Progenitor cell of endocrine pancreas (in vitro differentiated cells): ENCODE measurements at regions not wholly inside any gene's neighbourhood (a gene's known extent, or its start where the extent isn't known, plus 50 kb on each side); places are given as distances from the start of the nearest gene placed in this dataset.

Experiments used
- DNase-seq: peaks from one replicate; pipeline ENCODE4 v3.0.0; 2021; ENCODE audit warnings: low spot score; ENCODE audit not compliant: unreplicated experiment
- H3K27ac Mint-ChIP-seq: 2 replicates; pipeline ENCODE4 v1.8.0; 2021; ENCODE audit warnings: mild to moderate bottlenecking, moderate library complexity, mixed read lengths
- H3K27me3 Mint-ChIP-seq: 2 replicates; pipeline ENCODE4 v1.8.0; 2021; ENCODE audit warnings: mixed read lengths
- H3K36me3 Mint-ChIP-seq: 2 replicates; pipeline ENCODE4 v1.8.0; 2022; ENCODE audit warnings: mixed read lengths; ENCODE audit not compliant: insufficient read depth
- H3K4me1 Mint-ChIP-seq: 2 replicates; pipeline ENCODE4 v1.8.0; 2021; ENCODE audit warnings: low read depth, mixed read lengths
- H3K4me3 Mint-ChIP-seq: 2 replicates; pipeline ENCODE4 v1.8.0; 2021; ENCODE audit warnings: low read depth, mild to moderate bottlenecking, moderate library complexity, mixed read lengths
- H3K9me3 Mint-ChIP-seq: 2 replicates; pipeline ENCODE4 v1.8.0; 2021; ENCODE audit warnings: low read depth, mixed read lengths
- TF ChIP-seq, protein P1 (sequence below): fragments of 200-600 bp; sonication (generic); IDR thresholded peaks from one replicate; pipeline ENCODE4 v1.5.0; 2021; ENCODE audit warnings: antibody characterized with exemption, mild to moderate bottlenecking; ENCODE audit not compliant: unreplicated experiment

GRCh38 chr19:31099515-31100205 lies 249.6 kb downstream of the TSHZ3 start:
- TF ChIP-seq, protein P1, sequence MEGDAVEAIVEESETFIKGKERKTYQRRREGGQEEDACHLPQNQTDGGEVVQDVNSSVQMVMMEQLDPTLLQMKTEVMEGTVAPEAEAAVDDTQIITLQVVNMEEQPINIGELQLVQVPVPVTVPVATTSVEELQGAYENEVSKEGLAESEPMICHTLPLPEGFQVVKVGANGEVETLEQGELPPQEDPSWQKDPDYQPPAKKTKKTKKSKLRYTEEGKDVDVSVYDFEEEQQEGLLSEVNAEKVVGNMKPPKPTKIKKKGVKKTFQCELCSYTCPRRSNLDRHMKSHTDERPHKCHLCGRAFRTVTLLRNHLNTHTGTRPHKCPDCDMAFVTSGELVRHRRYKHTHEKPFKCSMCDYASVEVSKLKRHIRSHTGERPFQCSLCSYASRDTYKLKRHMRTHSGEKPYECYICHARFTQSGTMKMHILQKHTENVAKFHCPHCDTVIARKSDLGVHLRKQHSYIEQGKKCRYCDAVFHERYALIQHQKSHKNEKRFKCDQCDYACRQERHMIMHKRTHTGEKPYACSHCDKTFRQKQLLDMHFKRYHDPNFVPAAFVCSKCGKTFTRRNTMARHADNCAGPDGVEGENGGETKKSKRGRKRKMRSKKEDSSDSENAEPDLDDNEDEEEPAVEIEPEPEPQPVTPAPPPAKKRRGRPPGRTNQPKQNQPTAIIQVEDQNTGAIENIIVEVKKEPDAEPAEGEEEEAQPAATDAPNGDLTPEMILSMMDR: no peak
- Mint-ChIP-seq H3K4me1 (peaks cover 12% of the 10 kb centered on the region), H3K27me3 (peaks cover 5% of the 10 kb centered on the region), H3K27ac (no peak overlapping the region), H3K4me3 (no peak overlapping the region), H3K36me3 (no peaks in the 10 kb centered on the region), H3K9me3 (no peaks in the 10 kb centered on the region)
- no peak for DNase-seq

DNA sequence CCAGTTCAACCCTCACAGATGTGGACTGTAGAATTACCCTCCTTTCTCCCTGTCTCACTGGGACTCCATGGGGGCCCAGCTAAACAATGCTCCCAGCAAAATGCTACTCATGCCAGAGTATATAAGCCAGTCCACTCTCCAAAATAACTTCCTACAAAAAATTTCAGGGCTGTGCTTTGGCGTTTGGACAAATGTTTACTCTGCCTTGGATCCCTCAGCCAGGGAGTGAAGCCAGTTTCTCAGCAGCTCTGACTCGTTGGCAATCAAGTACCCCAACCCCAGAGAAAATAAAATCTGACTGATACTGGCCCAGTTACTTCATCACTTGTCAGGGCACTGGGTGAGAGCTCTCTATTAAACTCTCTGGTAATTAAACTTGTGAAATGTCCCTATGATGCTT lies 250.4 kb downstream of the TSHZ3 start:
- H3K36me3 Mint-ChIP-seq: no peaks in the 10 kb centered on the region
- H3K9me3 Mint-ChIP-seq: no peaks in the 10 kb centered on the region
- no peak overlapping the region for H3K27ac Mint-ChIP-seq
- TF ChIP-seq, protein P1: no peak
- DNase-seq: no peak
- peaks cover 2% of the 10 kb centered on the region for H3K27me3 Mint-ChIP-seq
- H3K4me3 Mint-ChIP-seq: no peak overlapping the region
- peaks cover 12% of the 10 kb centered on the region for H3K4me1 Mint-ChIP-seq

DNA sequence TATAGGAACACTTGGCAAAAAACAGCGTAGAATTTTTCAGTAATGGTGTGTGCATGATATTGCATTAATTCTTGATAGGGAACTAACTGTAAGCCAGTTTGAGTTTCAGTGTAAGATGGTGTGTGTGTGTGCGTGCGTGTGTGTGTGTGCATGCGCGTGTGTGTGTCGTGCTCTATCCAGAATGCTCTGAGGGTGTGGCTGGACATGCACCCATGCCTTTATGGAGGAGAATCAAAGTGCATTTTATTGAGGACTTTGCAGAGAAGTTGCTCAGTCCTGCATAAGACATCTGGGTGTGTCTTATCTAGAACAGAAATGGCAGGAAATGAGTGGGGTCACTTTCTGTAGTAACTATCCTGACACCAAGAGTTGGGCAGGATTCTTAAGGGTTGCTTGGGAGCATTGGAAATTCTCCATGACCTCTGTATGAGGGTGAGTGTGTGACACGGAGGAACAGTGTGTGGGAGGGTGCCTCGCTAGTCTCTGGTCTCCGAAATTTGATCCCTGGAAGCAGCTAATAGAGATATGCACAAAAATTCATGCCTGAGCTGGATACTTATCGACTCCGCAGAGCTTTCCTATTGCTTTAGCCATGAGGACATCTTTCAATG lies 252.2 kb downstream of the TSHZ3 start:
- H3K4me1 Mint-ChIP-seq: peaks cover 10% of the 10 kb centered on the region
- no peak for DNase-seq
- no peak overlapping the region for H3K4me3 Mint-ChIP-seq
- no peak overlapping the region for H3K27ac Mint-ChIP-seq
- no peaks in the 10 kb centered on the region for H3K27me3 Mint-ChIP-seq
- H3K9me3 Mint-ChIP-seq: no peaks in the 10 kb centered on the region
- no peaks in the 10 kb centered on the region for H3K36me3 Mint-ChIP-seq
- TF ChIP-seq, protein P1: no peak

- H3K36me3 Mint-ChIP-seq: no peaks in the 10 kb centered on the region
- H3K9me3 Mint-ChIP-seq: no peaks in the 10 kb centered on the region
- H3K27me3 Mint-ChIP-seq: no peaks in the 10 kb centered on the region
- DNase-seq: no peak
- no peak overlapping the region for H3K4me3 Mint-ChIP-seq
- TF ChIP-seq, protein P1: no peak
- H3K27ac Mint-ChIP-seq: no peak overlapping the region
- H3K4me1 Mint-ChIP-seq: peaks cover 4% of the 10 kb centered on the region
Observed at GRCh38 chr19:31096062-31096830, 253.0 kb downstream of the TSHZ3 start.

DNA sequence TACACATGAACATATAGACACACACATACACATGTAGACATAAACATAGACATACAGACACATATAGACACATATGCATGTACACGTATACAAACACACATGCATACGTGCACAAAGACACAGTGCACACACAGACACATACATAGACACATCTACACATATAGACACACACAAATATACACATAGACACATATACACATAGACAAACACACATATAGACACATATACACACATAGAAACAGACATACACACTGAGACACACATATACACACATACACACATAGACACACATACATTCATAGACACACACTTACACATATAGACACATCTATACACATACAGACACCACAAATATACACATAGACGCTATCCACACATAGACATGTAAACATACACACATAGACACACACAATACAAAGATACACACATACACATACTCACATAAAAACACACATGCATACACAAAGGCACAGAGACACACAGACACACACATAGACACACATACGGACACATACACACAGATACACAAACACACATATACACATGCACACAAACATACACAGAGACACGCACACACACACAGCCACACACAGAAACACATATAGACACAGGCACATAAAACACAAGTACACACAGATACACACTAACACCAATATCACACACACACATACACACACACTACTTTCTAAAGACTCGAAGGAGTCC lies 254.0 kb downstream of the TSHZ3 start:
- no peak for DNase-seq
- Mint-ChIP-seq H3K36me3 (no peaks in the 10 kb centered on the region), H3K27me3 (peaks cover 3% of the 10 kb centered on the region), H3K27ac (no peak overlapping the region), H3K4me1 (no peaks in the 10 kb centered on the region), H3K9me3 (no peaks in the 10 kb centered on the region), H3K4me3 (no peak overlapping the region)
- TF ChIP-seq, protein P1: no peak
